Fibroblast of villous mesenchyme (primary cell): ENCODE measurements at regions not wholly inside any gene's neighbourhood (a gene's known extent, or its start where the extent isn't known, plus 50 kb on each side); places are given as distances from the start of the nearest gene placed in this dataset.

ENCODE experiments used
- DNase-seq: peaks from one replicate; pipeline ENCODE4 v3.0.0-alpha.2; 2010; ENCODE audit warnings: low read depth
- H3K4me3 ChIP-seq: 2 replicates; pipeline ENCODE4 v1.5.1; 2011; ENCODE audit warnings: low read depth, mild to moderate bottlenecking, low read length
- TF ChIP-seq, protein P1 (sequence below): IDR thresholded peaks from 2 replicates; pipeline ENCODE4 v1.5.1; 2012; ENCODE audit warnings: low read depth, mild to moderate bottlenecking, low read length; ENCODE audit not compliant: insufficient read depth

GRCh38 chr10:105594296-105594695, 953.2 kb downstream of the SORCS3 start:
- DNase-seq, result no peak
- no peak overlapping the region for H3K4me3 ChIP-seq
- TF ChIP-seq, protein P1, sequence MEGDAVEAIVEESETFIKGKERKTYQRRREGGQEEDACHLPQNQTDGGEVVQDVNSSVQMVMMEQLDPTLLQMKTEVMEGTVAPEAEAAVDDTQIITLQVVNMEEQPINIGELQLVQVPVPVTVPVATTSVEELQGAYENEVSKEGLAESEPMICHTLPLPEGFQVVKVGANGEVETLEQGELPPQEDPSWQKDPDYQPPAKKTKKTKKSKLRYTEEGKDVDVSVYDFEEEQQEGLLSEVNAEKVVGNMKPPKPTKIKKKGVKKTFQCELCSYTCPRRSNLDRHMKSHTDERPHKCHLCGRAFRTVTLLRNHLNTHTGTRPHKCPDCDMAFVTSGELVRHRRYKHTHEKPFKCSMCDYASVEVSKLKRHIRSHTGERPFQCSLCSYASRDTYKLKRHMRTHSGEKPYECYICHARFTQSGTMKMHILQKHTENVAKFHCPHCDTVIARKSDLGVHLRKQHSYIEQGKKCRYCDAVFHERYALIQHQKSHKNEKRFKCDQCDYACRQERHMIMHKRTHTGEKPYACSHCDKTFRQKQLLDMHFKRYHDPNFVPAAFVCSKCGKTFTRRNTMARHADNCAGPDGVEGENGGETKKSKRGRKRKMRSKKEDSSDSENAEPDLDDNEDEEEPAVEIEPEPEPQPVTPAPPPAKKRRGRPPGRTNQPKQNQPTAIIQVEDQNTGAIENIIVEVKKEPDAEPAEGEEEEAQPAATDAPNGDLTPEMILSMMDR, result no peak

GRCh38 chr10:105592468-105592867, 951.4 kb downstream of the SORCS3 start:
- DNase-seq, result no peak
- TF ChIP-seq, protein P1, result no peak
- no peak overlapping the region for H3K4me3 ChIP-seq

- DNase-seq, result no peak
- no peak overlapping the region for H3K4me3 ChIP-seq
- TF ChIP-seq, protein P1, result no peak
Observed at GRCh38 chr10:105586451-105587098, 945.5 kb downstream of the SORCS3 start.

GRCh38 chr10:105585753-105586152, 944.7 kb downstream of the SORCS3 start:
- no peak overlapping the region for H3K4me3 ChIP-seq
- peak; percentile 2 for DNase-seq
- TF ChIP-seq, protein P1, result no peak

GRCh38 chr10:105585171-105585570, 944.1 kb downstream of the SORCS3 start:
- DNase-seq, result no peak
- H3K4me3 ChIP-seq, result no peak overlapping the region
- TF ChIP-seq, protein P1, result no peak

DNA sequence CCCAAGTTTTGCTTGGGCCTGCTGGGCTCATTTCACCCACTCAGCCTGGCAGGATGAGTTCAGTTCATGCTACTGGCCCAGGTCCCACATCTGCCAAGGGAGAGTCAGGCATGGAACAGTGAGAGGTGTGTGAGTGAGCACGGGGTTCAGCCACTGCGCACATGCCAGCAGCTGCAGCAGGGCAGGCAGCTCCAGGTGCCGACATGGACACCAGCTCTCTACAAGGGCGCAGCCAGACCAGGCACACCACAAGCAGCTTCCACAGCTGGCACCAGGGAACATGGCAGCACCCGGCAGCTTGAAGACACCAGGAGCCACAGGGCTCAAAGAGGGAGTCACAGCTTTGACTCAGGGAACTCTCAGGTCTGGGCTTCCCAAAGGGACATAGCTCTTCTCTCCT, 938.0 kb downstream of the SORCS3 start:
- no peak for DNase-seq
- TF ChIP-seq, protein P1, result no peak
- H3K4me3 ChIP-seq, result no peak overlapping the region
